DND-41 (cell line): ENCODE measurements at regions not wholly inside any gene's neighbourhood (a gene's known extent, or its start where the extent isn't known, plus 50 kb on each side); places are given as distances from the start of the nearest gene placed in this dataset.

Experiments used
- EZH2 ChIP-seq: IDR thresholded peaks from 3 replicates; pipeline ENCODE4 v1.6.1; 2012; ENCODE audit warnings: borderline replicate concordance, low read depth, mild to moderate bottlenecking, moderate library complexity, low read length, inconsistent platforms; ENCODE audit not compliant: severe bottlenecking
- TF ChIP-seq, protein P1 (sequence below): IDR thresholded peaks from 2 replicates; pipeline ENCODE4 v1.5.1; 2012; ENCODE audit warnings: borderline replicate concordance, low read length, moderate library complexity, mild to moderate bottlenecking; ENCODE audit not compliant: poor library complexity, severe bottlenecking; ENCODE audit errors: extremely low read depth

DNA sequence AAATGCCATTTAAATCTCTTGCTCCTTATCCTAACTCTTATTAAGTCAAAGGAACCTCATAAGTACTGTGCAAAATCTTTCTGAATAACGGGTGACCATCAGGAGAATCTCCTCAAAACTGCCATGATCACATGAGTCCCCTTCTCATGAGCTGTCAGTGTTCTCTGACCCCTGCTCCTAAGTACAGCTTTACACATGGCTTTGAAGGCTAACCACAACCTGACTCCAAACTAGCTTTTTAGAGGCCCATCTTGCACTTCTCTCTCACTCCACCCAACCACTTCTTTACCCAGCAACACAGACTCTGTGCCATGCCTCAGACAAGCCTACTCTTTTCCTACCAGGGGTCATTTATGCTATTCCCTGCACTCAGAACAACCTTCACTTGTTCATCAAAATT, 253.8 kb downstream of the GPD2 start:
- TF ChIP-seq, protein P1, sequence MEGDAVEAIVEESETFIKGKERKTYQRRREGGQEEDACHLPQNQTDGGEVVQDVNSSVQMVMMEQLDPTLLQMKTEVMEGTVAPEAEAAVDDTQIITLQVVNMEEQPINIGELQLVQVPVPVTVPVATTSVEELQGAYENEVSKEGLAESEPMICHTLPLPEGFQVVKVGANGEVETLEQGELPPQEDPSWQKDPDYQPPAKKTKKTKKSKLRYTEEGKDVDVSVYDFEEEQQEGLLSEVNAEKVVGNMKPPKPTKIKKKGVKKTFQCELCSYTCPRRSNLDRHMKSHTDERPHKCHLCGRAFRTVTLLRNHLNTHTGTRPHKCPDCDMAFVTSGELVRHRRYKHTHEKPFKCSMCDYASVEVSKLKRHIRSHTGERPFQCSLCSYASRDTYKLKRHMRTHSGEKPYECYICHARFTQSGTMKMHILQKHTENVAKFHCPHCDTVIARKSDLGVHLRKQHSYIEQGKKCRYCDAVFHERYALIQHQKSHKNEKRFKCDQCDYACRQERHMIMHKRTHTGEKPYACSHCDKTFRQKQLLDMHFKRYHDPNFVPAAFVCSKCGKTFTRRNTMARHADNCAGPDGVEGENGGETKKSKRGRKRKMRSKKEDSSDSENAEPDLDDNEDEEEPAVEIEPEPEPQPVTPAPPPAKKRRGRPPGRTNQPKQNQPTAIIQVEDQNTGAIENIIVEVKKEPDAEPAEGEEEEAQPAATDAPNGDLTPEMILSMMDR: no peak
- no peak for TF ChIP-seq EZH2
